ENCODE measurements at regions not wholly inside any gene's neighbourhood (a gene's known extent, or its start where the extent isn't known, plus 50 kb on each side); places are given as distances from the start of the nearest gene placed in this dataset.

GRCh38 chr21:41583274-41583790, 75.4 kb upstream of the TMPRSS2 start (continued):
- TF ChIP-seq EP300 (IDR thresholded peaks at IDR 0.05; ENCODE audit: borderline replicate concordance in 1 of 2, low read depth in 1 of 2, low read length in 1 of 2) (no peak), CHD2 (IDR thresholded peaks at IDR 0.05; ENCODE audit: low read length, partially characterized antibody) (no peak), YY1 (IDR thresholded peaks at IDR 0.05; ENCODE audit: low read depth) (no peak), NRF1 (IDR thresholded peaks at IDR 0.05; ENCODE audit: low read depth, low read length) (no peak)

- POLR2A ChIA-PET, result no interaction called here
- H3K79me2 ChIP-seq (ENCODE audit: insufficient read depth), result no peaks in the 10 kb centered on the region
- WGBS (ENCODE audit: low lambda C conversion rate), result 53% methylated on average over 6 of the region's 7 CpGs
- H3K9me2 ChIP-seq, result no peaks in the 10 kb centered on the region
- no peaks in the 10 kb centered on the region for H4K20me1 ChIP-seq (ENCODE audit: insufficient read depth)
- H3K9ac ChIP-seq, result no peak overlapping the region
- no peak overlapping the region for H2AFZ ChIP-seq (ENCODE audit: low read depth)
- DNase-seq, result no peak
- no peaks in the 10 kb centered on the region for H3F3A ChIP-seq (replicated peaks; ENCODE audit: insufficient read depth)
- CTCF ChIA-PET, result interaction anchor here (1.1 kb wide), 1 partner anchor 19 kb away, joined by 3 read pairs; no protein-coding TSS in a partner anchor
- TF ChIP-seq SMC3 (IDR thresholded peaks at IDR 0.05; ENCODE audit: low read depth, low read length) (no peak), CTCF (IDR thresholded peaks at IDR 0.05) (no peak), USF1 (IDR thresholded peaks at IDR 0.05; ENCODE audit: borderline replicate concordance, low read depth) (no peak), POLR2AphosphoS5 (IDR thresholded peaks at IDR 0.05; ENCODE audit: low read depth, low read length) (no peak), RCOR1 (IDR thresholded peaks at IDR 0.05; ENCODE audit: low read length) (no peak), JUND (IDR thresholded peaks at IDR 0.05) (no peak), PBX3 (IDR thresholded peaks at IDR 0.05) (no peak), ELF1 (IDR thresholded peaks at IDR 0.05) (no peak), IRF3 (IDR thresholded peaks at IDR 0.05; ENCODE audit: low read depth, low read length) (no peak), TAF1 (IDR thresholded peaks at IDR 0.05; ENCODE audit: borderline replicate concordance, low read depth, low read length) (no peak), CHD2 (IDR thresholded peaks at IDR 0.05; ENCODE audit: low read length, partially characterized antibody) (no peak), FOXM1 (IDR thresholded peaks at IDR 0.05; ENCODE audit: low read depth) (no peak), TEAD4 (IDR thresholded peaks at IDR 0.05; ENCODE audit: borderline replicate concordance, insufficient read depth) (no peak), MAX (IDR thresholded peaks at IDR 0.05; ENCODE audit: low read depth) (no peak), TCF12 (IDR thresholded peaks at IDR 0.05) (no peak), USF2 (IDR thresholded peaks at IDR 0.05; ENCODE audit: borderline replicate concordance, low read depth, low read length) (no peak)
- H3K27me3 ChIP-seq (ENCODE audit: insufficient read depth), result no peaks in the 10 kb centered on the region
- no peak overlapping the region for H3K4me2 ChIP-seq
- no peak overlapping the region for H3K4me3 ChIP-seq (ENCODE audit: low read depth in 2 of 2, low read length in 1 of 2)
- H3K4me1 ChIP-seq (ENCODE audit: control insufficient read depth in 1 of 2, insufficient read depth in 2 of 2, low read depth in 1 of 2, low read length in 1 of 2), result no peaks in the 10 kb centered on the region
- H3K36me3 ChIP-seq (replicated peaks in 1 of 2; ENCODE audit: control insufficient read depth in 1 of 2, insufficient read depth in 2 of 2, low read length in 1 of 2), result no peaks in the 10 kb centered on the region
- peaks cover 6% of the 10 kb centered on the region; the same call in 1 of the 2 replicates for H3K9me3 ChIP-seq
- H3K27ac ChIP-seq (ENCODE audit: low read depth in 2 of 2, low read length in 1 of 2), result no peak overlapping the region
Measured at GRCh38 chr21:41582866-41583265, 74.9 kb upstream of the TMPRSS2 start.

Measured in SK-N-SH (cell line).